HG03064 (cell line): ENCODE measurements at regions not wholly inside any gene's neighbourhood (a gene's known extent, or its start where the extent isn't known, plus 50 kb on each side); places are given as distances from the start of the nearest gene placed in this dataset.
"Not testable (repeated sequence)": the region's sequence is repeated elsewhere in the genome, so short reads cannot be mapped to it uniquely, and the experiment has no call there.

Experiments used
- ATAC-seq: cut with Tn5 transposase; IDR thresholded peaks from one replicate; pipeline ENCODE4 v1.9.1; 2021; ENCODE audit warnings: low read depth; ENCODE audit not compliant: unreplicated experiment

DNA sequence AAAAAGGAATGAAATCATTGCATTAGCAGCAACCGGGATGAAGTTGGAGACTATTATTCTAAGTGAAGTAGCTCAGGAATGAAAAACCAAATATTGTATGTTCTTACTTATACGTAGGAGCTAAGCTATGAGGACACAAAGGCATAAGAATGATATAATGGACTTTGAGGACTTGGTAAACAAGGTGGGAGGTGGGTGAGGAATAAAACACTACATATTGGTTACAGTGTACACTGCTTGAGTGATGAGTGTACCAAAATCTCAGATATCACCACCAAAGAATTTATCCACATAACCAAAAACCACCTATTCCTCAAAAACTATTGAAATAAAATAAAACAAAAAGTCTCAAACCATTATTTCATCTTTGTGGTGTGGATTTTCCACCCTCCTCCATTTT is 593.5 kb downstream of the TENT5A start:
- no peak for ATAC-seq

DNA sequence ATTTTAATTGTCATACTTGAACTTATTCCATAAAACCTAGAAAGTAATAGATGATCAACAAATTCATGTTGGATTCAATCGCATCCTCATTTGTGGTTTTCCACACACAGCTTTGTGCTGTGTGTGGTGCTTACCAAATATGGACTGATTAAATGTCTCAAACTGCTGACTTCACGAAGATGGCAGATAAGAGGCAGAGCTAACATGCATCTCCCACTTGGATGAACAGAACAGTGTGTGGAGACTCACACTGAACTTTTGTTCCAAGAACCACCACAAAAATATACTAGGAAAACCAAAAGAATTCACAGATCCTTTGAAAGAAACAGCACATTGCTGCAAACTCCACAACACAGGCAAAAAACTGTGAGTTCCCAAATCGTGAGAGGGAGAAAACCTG is 603.7 kb downstream of the TENT5A start:
- ATAC-seq, result no peak

- ATAC-seq, result no peak
Observed at GRCh38 chr6:81145506-81145905, 607.0 kb downstream of the TENT5A start.

GRCh38 chr6:81144346-81144745 is 608.1 kb downstream of the TENT5A start:
- ATAC-seq, result no peak

DNA sequence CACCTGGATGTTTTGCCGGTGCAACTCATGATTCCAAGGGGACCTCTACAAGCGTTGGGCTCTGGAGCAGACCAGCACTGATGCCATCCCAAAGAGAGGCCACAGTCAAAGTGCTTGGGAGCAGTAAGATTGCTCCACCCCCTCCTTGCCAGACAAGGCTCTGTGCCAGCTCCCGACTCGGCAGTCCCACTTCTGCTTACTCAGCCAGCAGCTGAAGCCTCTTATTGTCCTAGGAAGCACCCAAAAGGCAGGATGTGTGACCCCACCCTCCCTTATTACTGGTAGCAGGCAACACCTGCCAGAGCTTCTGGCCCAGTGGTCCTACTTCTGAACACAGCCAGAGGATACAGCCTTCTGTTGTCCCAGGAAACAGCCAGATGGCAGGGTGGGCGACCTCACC is 614.2 kb downstream of the TENT5A start:
- ATAC-seq, result no peak

DNA sequence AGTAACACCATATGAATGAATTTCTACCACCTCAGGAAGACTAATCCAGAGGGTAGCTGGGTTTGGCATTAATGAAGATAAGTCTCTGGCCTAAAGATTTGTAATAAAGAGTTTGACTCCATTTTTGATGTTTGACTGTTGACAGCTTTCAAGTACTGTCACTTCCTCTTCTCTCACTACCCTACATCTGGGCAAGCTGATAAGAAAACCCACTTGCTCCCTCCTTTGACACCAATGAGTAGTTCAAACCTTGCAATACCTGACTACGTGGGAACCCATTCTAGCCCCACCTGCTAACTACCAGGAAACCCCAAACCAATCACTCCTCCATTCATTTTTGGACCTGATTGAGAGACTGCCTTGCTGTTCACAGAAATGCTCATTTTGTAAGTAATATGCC is 621.5 kb downstream of the TENT5A start:
- no peak for ATAC-seq

- ATAC-seq, result no peak
Observed at GRCh38 chr6:81130061-81130460, 622.4 kb downstream of the TENT5A start.

DNA sequence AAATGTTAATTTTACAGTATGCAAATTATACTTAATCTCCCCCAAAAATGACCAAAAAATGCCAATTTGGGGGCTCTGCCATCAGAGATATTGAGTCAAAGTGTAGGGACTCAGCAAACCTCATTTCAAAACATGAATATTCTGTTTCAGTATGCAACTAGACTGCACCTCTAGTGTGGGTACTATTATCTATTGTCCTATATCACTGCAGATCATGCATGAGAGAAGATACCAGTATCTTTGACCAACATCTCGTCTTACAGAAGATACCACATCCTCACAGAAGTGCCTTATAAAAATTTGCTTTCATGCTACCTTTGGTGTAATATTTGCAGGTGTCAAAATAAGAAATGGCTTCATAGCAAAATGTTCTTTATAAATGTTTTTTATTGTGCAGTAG is 623.8 kb downstream of the TENT5A start:
- no peak for ATAC-seq

GRCh38 chr6:81126150-81126549 is 626.3 kb downstream of the TENT5A start:
- no peak for ATAC-seq

- no peak for ATAC-seq
Observed at GRCh38 chr6:81120280-81120679, 632.2 kb downstream of the TENT5A start.

DNA sequence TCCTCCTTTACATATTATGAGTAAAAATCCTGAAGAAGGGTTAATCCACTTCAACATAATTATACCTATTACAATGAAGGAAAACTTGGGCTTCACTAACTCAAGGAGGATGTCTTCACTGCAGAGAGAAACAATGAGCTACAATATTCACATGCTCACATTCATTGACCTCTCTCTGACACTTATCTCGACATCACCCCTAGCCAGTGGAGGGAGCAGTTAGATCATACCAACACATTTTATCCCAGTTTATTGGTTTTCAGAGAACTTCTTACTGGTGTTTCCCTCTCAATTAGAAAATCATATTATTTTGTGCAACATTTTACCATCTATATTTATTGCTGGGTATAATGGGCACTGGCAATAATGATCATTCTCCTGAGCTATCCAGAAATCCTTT is 646.5 kb downstream of the TENT5A start:
- no peak for ATAC-seq

DNA sequence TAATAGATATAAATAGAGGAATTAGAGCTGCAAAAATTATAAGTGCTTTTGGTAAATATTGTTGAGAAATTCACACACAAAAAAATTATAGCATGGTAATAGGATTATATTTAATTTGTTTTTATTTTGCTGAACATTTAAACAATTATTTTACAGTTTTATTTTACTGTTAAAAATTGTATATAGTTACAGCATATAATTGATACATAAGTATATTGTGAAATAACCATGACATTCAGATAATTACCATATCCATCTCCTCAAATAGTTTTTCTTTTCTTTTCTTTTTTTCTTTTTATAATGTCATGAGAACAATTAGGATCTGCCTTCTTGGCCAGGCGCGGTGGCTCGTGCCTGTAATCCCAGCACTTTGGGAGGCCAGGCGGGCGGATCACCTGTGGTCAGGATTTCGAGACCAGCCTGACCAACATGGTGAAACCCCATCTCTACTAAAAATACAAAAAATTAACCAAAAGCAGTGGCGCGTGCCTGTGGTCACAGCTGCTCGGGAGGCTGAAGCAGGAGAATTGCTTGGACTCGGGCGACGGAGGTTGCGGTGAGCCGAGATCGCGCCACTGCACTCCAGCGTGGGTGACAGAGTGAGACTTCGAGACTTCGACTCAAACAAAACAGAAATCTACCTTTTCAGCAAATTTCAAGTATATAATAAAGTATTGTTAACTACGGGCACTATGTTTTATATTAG is 654.2 kb downstream of the TENT5A start:
- ATAC-seq, result no peak

- not testable (repeated sequence) for ATAC-seq
Observed at GRCh38 chr6:81096464-81096863, 656.0 kb downstream of the TENT5A start.

GRCh38 chr6:81093051-81093450 is 659.4 kb downstream of the TENT5A start:
- ATAC-seq, result no peak

GRCh38 chr6:81088145-81088544 is 664.3 kb downstream of the TENT5A start:
- ATAC-seq, result no peak

DNA sequence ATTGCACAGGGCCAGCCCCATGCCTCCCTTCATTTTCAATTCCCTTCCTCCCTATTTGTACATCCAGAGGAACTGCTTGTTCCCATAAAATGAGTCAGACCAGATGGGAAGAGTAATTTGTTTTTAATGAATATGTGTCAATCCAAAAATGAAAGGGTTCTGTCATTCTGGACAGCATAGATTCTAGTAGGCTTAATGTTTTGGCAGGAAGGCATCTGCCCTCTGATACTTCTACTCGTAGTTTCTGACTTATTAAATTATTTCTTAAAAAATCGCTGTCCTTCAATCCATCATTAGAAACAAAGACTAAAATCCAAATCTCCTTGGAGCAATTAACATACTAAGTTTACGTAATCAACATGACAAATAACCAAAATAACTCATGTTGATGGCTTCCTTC is 665.5 kb downstream of the TENT5A start:
- no peak for ATAC-seq

GRCh38 chr6:81085431-81085790 is 667.1 kb downstream of the TENT5A start:
- no peak for ATAC-seq

GRCh38 chr6:81084776-81085430 is 667.6 kb downstream of the TENT5A start:
- no peak for ATAC-seq

- no peak for ATAC-seq
Observed at GRCh38 chr6:81075974-81076373, 676.5 kb downstream of the TENT5A start.

DNA sequence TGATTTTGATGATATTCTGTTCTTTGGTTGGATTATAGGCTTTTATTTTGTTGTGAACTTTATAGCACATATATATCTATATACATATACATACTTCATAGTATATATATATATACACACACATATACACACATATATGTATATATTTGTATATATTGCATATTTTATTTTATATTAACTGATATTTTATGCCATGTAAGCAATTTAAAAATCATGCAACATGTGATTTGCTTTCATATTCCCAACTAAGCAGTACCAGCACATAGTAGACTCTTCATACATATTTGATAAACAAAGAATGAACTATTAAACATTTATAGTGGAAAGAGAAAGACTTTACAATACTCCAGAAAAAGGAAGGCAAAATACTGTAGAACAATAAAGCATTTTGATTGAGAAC is 679.2 kb downstream of the TENT5A start:
- ATAC-seq, result no peak

DNA sequence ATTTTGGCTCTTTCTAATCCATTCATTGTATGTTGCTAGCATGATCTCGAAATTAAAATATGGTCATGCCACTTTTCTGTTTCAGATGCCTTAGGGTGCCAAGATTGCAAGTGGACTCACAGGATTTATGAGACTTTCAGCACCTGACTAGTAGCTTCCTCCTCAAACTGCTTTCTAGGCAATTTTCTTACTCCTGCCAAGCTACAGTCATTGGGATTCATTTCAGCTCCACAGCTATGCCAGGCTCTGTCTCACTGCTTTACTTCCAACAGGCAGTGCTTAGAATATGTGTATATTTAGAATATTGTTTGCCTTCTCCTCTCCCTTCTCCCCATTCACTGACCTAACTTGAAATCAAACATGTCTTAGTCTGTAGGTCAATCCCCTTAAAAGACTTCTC is 681.4 kb downstream of the TENT5A start:
- ATAC-seq, result no peak

DNA sequence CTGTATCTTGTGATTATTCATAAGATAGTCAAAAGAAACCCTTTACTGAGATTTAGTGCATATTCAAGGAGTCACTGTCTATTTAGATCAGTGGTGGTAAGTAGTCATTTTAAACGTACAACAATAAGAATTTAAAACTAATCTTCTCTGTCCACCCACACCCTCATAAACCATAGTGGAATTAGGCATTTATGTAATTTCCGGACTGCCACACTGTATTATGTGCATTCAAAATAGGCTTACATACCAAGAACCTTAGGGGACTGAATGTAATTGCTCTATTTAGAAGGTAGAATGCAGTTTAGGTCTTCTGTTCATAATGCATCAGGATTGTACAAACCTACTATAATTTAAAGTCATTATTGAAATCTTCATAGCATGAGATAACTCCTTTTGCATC is 685.4 kb downstream of the TENT5A start:
- no peak for ATAC-seq

GRCh38 chr6:81063891-81064290 is 688.6 kb downstream of the TENT5A start:
- ATAC-seq, result no peak
